ENCODE measurements at regions not wholly inside any gene's neighbourhood (a gene's known extent, or its start where the extent isn't known, plus 50 kb on each side); places are given as distances from the start of the nearest gene placed in this dataset.
A peak's percentile ranks its signal among the peaks of the same experiment; 100 is the strongest.
"Not testable (repeated sequence)": the region's sequence is repeated elsewhere in the genome, so short reads cannot be mapped to it uniquely, and the experiment has no call there.

- peak; percentile 15 for DNase-seq
Observed at GRCh38 chrX:37509349-37509748, 62.1 kb upstream of the LANCL3 start.

DNA sequence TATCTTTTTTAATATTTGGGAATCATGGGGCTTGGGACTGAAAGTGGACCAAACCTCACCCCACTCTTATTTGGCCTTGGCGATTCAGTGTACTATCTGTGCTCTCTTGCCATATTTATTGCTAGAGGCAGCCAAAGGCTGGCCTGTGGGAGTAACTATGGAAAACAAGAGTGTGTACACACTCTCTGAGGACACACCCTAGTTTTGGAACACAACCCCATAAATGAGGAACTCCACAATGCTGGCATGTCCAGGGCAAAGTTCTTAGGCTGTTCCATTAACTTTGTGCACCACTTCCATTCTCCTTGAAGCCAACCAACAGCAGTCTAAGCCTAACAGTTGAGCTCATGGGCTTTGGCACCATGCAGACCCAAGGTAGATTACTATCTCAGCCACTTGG is 54.9 kb upstream of the LANCL3 start:
- DNase-seq = not testable (repeated sequence)

DNA sequence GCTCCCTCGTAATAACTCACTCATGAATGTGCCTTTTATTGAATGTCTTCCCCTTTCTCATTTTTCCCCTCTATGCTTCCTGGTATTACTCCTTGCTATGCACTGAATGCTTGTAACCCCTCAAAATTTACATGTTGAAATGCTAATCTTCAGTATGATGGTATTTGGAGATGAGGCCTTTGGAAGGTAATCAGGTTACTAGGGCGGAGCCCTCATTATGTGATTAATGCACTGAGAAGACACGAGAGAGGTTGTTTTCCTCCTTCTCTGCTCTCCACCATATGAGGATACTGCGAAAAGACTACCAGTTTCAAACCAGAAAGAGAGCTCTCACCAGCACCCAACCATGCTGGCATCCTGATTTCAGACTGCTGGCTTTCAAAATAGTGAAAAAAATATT is 52.2 kb upstream of the LANCL3 start:
- not testable (repeated sequence) for DNase-seq

DNA sequence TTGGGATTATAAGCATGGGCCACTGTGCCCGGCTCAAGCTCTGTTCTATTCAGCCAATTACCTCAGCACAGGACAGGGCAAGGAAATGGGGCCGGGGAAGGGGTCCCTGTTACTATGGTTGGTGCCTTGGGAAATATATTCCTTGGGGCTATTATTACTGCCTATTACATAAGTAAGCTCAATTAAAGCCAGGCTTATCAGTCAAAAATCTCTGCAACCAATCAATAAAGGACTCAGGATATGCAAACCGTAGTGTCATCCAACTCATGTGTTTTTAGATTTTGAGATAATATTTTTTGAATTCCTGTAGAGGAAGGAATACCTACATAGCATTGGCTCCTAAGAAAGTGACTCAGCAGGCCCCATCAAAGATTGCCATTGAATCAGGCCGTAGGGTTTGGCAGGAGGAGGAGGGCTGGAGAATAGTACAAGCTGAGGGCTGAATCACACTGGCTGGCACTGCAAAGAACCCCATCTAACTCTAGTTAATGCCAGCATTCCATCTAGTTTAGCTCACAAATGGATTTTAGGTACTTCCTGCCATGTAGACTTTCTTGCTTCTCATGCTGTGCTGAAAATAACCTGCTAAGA is 50.5 kb upstream of the LANCL3 start:
- not testable (repeated sequence) for DNase-seq
